GM12874 (cell line): ENCODE measurements at regions not wholly inside any gene's neighbourhood (a gene's known extent, or its start where the extent isn't known, plus 50 kb on each side); places are given as distances from the start of the nearest gene placed in this dataset.

Experiments used
- CTCF ChIP-seq: IDR thresholded peaks from 2 replicates; pipeline ENCODE4 v1.5.1; 2011; ENCODE audit warnings: low read depth, mild to moderate bottlenecking, control low read depth, low read length, moderate library complexity; ENCODE audit not compliant: insufficient read depth

DNA sequence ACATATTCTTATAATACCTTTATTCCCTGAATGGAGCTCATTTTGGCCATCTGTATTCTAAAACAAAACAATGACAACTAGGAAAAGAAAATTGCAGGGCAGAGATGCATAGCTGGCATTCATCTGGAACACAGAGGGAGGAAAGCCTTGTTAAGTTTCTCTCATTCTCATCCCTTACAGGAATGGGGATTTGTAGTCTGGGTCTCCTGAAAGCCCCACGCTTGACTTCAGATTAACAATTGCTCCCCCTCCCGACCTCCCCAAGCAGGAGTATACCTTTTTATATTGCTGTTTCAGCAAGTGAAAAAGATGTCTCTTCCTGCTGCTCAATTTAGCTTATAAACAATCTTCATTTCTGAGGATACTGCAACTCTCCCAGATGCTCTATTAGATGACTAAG is 812.1 kb downstream of the EFNA5 start:
- no peak for TF ChIP-seq CTCF

- TF ChIP-seq CTCF, result no peak
Observed at GRCh38 chr5:106854922-106855321, 815.8 kb downstream of the EFNA5 start.

GRCh38 chr5:106854105-106854687 is 816.5 kb downstream of the EFNA5 start:
- no peak for TF ChIP-seq CTCF

DNA sequence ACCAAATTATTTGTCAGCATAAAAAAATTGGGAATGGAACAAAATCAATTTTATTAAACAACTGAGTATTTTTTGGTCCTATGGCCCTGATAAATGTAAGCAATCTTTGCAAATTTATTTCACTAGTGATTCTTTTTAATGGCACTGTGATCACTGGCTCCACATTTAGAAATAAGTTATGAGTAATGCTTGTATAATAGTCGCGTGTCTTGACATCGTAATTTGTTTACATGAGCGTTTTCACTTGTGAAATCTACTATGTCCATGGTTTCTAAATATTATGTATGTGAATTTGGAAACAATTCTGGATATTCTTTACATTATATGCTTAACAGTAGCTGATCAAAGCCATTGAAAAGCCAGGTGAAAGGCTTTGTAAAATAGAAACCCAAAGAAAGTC is 817.5 kb downstream of the EFNA5 start:
- TF ChIP-seq CTCF, result no peak

DNA sequence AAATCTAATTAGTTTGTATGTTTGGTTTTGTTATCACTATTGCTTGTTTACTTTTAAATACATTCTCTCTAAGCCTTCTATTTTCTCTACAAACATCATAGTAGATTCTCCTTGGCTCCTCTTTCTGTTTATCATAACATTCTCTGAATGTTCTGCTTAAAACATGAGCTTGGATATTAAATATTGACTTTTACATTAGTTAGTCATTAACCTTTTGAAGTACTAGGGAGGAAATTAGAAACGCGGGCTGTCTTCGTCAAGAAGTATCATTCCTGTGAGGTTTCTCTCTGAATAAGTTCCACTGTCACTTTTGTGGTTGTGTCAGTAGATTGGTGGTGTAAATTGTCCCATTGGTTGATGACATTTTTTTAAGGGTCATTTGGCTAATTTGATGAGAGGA is 821.5 kb downstream of the EFNA5 start:
- TF ChIP-seq CTCF, result no peak

DNA sequence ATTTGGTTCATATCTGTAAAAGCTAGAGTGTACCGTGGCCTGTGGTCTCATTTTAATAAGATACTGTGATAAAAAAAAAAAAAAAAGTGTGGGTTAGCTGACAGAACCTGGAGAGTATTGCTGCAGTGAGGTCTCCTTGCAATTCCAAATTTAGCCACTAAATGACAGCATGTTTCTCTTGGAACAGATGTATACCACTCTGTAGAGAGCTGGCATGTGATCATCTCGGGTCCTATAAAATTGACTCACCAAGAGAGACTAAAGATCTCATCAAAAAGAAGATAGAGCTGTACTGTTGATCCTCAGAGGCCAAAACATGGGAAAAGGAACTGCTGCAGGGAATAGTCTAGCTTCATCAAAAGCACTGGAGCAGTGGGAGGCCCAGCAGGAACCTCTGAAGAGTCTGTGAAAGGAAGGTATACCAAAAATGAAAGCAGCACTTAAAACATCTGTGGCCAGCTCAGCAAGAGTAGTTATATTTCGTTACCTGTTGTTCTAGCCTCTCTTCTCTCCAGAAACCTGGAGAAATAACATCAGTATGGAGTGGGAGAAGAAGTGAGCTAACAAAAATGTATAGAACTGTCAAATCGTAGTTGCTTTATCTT is 826.8 kb downstream of the EFNA5 start:
- TF ChIP-seq CTCF, result no peak

DNA sequence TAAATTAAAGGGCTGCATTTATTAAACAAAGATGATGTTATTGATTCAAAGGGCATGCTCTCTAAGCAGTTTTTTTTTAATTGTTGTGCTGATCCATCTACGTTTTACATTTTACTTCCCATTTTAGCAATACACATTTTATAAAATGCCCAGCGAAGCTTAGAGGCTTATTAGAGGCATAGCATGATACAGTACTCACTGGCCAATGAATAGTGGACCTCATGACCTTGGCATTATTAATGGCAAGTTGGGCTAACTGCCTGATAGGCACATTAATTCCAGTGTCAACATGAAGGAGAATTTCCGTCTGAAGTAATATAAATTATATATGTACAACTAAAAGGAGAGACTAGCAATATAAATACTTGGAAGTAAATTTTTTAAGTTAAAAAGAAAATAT is 837.2 kb downstream of the EFNA5 start:
- no peak for TF ChIP-seq CTCF
